ENCODE measurements at regions not wholly inside any gene's neighbourhood (a gene's known extent, or its start where the extent isn't known, plus 50 kb on each side); places are given as distances from the start of the nearest gene placed in this dataset.

DNA sequence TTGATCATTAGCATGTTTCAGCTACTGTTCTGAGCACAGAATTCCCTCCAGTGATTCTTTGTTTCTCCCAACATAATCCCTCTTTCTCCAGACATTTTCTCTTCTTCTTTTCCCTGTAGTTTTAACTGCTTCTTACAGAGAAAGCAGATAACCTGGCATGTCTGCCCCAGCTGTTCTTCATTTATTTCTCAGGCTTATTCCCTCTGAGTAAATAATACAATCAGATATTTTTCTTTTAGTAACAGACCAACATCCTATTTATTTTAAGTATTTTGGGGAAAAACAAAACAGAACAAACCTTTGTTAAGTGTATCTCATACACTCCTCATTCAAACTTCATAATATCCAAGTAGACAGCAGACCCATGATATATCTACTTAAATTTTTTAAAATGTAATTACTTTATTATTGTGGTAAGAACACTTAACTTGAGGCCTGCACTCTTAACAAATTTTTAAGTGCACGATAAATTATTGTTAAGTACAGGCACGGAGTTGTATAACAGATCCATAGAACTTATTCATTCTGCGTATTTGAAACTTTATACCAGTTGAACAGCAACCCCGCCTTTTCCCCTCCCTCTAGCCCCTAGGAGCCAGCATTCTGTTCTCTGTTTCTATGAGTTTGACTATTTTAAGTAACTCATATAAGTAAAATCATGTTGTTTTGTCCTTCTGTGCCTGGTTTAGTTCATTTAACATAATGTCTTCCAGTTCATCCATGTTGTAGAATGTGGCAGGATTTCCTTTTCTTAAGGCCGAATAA lies 540.0 kb downstream of the LMO7 start:
- no peaks in the 10 kb centered on the region for H3K4me1 ChIP-seq
- intact Hi-C loops (cut with micrococcal nuclease): no loop called here
- H3K9me3 ChIP-seq (replicated peaks): no peaks in the 10 kb centered on the region
- H3K36me3 ChIP-seq: no peaks in the 10 kb centered on the region
- TF ChIP-seq, protein P1, sequence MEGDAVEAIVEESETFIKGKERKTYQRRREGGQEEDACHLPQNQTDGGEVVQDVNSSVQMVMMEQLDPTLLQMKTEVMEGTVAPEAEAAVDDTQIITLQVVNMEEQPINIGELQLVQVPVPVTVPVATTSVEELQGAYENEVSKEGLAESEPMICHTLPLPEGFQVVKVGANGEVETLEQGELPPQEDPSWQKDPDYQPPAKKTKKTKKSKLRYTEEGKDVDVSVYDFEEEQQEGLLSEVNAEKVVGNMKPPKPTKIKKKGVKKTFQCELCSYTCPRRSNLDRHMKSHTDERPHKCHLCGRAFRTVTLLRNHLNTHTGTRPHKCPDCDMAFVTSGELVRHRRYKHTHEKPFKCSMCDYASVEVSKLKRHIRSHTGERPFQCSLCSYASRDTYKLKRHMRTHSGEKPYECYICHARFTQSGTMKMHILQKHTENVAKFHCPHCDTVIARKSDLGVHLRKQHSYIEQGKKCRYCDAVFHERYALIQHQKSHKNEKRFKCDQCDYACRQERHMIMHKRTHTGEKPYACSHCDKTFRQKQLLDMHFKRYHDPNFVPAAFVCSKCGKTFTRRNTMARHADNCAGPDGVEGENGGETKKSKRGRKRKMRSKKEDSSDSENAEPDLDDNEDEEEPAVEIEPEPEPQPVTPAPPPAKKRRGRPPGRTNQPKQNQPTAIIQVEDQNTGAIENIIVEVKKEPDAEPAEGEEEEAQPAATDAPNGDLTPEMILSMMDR (IDR thresholded peaks at IDR 0.05; ENCODE audit: borderline replicate concordance): no peak
- no peak overlapping the region for H3K27ac ChIP-seq (replicated peaks)
- H3K4me3 ChIP-seq: no peak overlapping the region
- H3K27me3 ChIP-seq (ENCODE audit: low read depth): no peaks in the 10 kb centered on the region
- no peak for DNase-seq

DNA sequence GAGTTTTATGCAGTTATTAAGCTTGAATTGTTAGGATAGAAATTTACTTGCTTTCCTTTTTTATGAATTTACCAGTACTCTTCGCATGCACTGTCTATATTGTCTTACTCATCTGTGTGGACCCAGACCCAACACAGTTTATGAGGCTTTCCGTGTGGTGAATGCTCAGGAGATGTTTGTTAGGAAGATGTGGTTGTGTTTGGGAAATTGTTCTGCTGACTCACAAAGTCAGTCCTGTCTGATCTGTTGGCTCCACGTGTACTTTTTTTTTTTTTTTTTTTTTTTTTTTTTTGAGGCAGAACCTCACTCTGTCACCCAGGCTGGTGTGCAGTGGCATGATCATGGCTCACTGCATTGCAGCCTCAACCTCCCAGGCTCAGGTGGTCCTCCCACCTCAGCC lies 532.5 kb downstream of the LMO7 start:
- no peaks in the 10 kb centered on the region for H3K36me3 ChIP-seq
- no peaks in the 10 kb centered on the region for H3K4me1 ChIP-seq
- intact Hi-C loops (cut with micrococcal nuclease): no loop called here
- H3K27me3 ChIP-seq (ENCODE audit: low read depth): no peaks in the 10 kb centered on the region
- TF ChIP-seq, protein P1 (IDR thresholded peaks at IDR 0.05; ENCODE audit: borderline replicate concordance): no peak
- H3K27ac ChIP-seq (replicated peaks): no peak overlapping the region
- no peak for DNase-seq
- H3K9me3 ChIP-seq (replicated peaks): peaks cover 10% of the 10 kb centered on the region
- no peak overlapping the region for H3K4me3 ChIP-seq

DNA sequence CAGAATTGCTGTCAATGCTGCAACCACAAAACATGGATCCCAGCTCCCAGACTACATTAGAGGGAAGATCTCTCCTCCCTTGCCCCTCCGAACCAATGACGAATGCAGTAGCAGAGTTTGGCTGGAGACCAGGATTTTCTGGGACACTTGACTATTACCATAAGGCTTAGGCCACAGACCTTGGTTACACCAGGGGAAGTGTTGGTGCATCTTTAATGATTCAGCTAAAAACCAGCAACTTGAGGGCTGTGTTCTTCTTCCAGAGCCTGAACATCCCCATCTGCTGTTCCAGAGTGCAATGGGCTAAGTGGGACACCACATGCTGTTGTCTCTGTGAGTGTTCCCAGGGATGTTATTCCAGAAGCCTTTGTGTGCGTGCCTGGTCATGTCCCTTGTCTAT lies 528.2 kb downstream of the LMO7 start:
- H3K4me1 ChIP-seq: peaks cover 18% of the 10 kb centered on the region
- no peaks in the 10 kb centered on the region for H3K36me3 ChIP-seq
- DNase-seq: no peak
- H3K27me3 ChIP-seq (ENCODE audit: low read depth): no peaks in the 10 kb centered on the region
- intact Hi-C loops (cut with micrococcal nuclease): no loop called here
- H3K27ac ChIP-seq (replicated peaks): no peak overlapping the region
- H3K9me3 ChIP-seq (replicated peaks): peaks cover 10% of the 10 kb centered on the region
- TF ChIP-seq, protein P1 (IDR thresholded peaks at IDR 0.05; ENCODE audit: borderline replicate concordance): no peak
- no peak overlapping the region for H3K4me3 ChIP-seq

DNA sequence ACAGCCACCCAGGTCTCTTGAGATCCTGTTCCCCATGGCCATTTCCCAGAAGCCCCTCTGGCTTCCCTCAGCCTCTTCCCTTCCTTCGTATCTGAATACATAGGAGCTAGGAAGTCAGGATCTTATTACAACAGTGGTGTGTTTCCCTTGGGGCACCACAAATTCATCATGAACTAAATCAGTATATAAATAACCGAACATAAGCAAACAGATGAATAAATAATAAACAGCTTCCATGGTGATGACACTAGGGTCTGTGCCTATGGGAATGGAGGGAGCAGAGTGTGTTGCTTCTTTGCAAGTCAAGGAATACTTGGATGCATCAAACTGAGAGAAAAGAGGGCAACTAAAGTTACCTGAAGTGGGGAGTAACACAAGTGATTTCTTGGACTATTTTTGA lies 527.6 kb downstream of the LMO7 start:
- H3K27ac ChIP-seq (replicated peaks): no peak overlapping the region
- intact Hi-C loops (cut with micrococcal nuclease): no loop called here
- no peak overlapping the region for H3K4me3 ChIP-seq
- DNase-seq: no peak
- H3K4me1 ChIP-seq: peaks cover 18% of the 10 kb centered on the region
- no peaks in the 10 kb centered on the region for H3K27me3 ChIP-seq (ENCODE audit: low read depth)
- TF ChIP-seq, protein P1 (IDR thresholded peaks at IDR 0.05; ENCODE audit: borderline replicate concordance): no peak
- peaks cover 9% of the 10 kb centered on the region for H3K9me3 ChIP-seq (replicated peaks)
- no peaks in the 10 kb centered on the region for H3K36me3 ChIP-seq

DNA sequence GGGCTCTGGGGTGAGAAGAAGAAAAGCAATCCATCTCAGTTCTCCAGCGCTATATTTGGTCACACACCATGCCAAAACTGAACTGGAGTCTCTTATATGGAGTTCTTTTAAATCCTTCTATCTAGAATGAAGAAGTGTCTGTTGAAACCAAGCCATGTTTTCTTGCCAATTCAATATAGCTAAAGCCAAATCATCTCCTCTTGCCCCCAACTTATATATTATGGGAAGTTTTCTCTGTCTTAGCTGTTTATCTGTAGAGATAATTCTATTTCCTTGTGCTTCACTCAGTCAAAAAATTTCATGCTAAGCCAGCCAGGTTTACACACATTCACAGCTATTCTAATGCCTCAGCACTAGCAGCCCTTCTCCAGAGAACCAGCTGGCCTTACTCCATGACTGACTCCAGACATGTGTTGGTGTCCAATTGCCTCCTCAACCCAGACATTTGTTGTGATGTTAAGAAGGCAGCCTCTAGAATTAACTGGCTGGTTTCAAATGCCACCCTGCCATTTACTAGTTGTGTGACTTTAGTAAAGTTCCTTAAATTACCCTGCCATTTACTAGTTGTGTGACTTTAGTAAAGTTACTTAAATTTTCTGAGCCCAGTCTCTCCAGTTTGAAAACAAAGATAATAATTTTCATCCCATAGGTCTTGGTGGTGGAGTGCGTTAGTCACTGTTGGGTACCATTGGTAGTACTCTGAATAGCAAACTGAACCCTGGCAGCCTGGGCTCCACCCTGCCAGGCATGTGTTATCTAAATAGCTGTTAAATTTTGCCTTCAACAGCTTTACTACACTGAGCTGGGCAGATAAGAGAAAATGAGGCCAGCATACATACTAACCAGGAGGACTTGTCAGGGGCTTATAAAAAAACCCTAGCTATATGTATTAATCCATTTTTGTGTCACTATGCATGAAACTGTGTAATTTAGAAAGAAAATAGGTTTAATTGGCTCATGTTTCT lies 525.1 kb downstream of the LMO7 start:
- no peaks in the 10 kb centered on the region for H3K27me3 ChIP-seq (ENCODE audit: low read depth)
- no peak overlapping the region for H3K4me3 ChIP-seq
- peak; percentile 16 for DNase-seq
- H3K36me3 ChIP-seq: no peaks in the 10 kb centered on the region
- TF ChIP-seq, protein P1 (IDR thresholded peaks at IDR 0.05; ENCODE audit: borderline replicate concordance): no peak
- H3K9me3 ChIP-seq (replicated peaks): no peaks in the 10 kb centered on the region
- H3K27ac ChIP-seq (replicated peaks): no peak overlapping the region
- peaks cover 18% of the 10 kb centered on the region for H3K4me1 ChIP-seq
- intact Hi-C loops (cut with micrococcal nuclease): no loop called here

Measured in left ventricle myocardium inferior (tissue), 1 donor.